RWPE2 (cell line): ENCODE measurements at regions not wholly inside any gene's neighbourhood (a gene's known extent, or its start where the extent isn't known, plus 50 kb on each side); places are given as distances from the start of the nearest gene placed in this dataset.

ENCODE experiments used
- ATAC-seq: fragments of 200-7000 bp; cut with Tn5 transposase; 3 replicates; pipeline ENCODE4 v1.9.1; 2021; ENCODE audit warnings: low read depth
- DNase-seq: peaks from one replicate; pipeline ENCODE4 v3.0.0-alpha.2; 2020; ENCODE audit warnings: low spot score
- H3K27ac ChIP-seq: fragments of 450-650 bp; 2 replicates; pipeline ENCODE4 v1.5.1; 2017; ENCODE audit warnings: mild to moderate bottlenecking; ENCODE audit not compliant: poor library complexity, severe bottlenecking
- H3K27me3 ChIP-seq: fragments of 250-450 bp; sonication (Bioruptor Pico); 2 replicates; pipeline ENCODE4 v1.5.1; 2021; ENCODE audit warnings: mild to moderate bottlenecking, moderate library complexity; ENCODE audit not compliant: insufficient read depth, poor library complexity, severe bottlenecking
- H3K36me3 ChIP-seq: fragments of 250-450 bp; sonication (Bioruptor Pico); 2 replicates; pipeline ENCODE4 v1.5.1; 2020; ENCODE audit warnings: low read depth, mild to moderate bottlenecking, moderate library complexity
- H3K4me1 ChIP-seq: fragments of 250-450 bp; sonication (Bioruptor Pico); 2 replicates; pipeline ENCODE4 v1.5.1; 2021; ENCODE audit warnings: mild to moderate bottlenecking, moderate library complexity; ENCODE audit not compliant: insufficient read depth, poor library complexity, severe bottlenecking
- H3K4me3 ChIP-seq: fragments of 250-450 bp; sonication (Bioruptor Pico); 2 replicates; pipeline ENCODE4 v1.5.1; 2021; ENCODE audit warnings: mild to moderate bottlenecking, moderate library complexity; ENCODE audit not compliant: severe bottlenecking
- H3K9me3 ChIP-seq: fragments of 250-450 bp; sonication (Bioruptor Pico); 2 replicates; pipeline ENCODE4 v1.5.1; 2021; ENCODE audit warnings: mild to moderate bottlenecking, moderate library complexity; ENCODE audit not compliant: severe bottlenecking
- TF ChIP-seq, protein P1 (sequence below): fragments of 450-650 bp; IDR thresholded peaks from one replicate; pipeline ENCODE4 v1.5.1; 2017; ENCODE audit warnings: mild to moderate bottlenecking, moderate library complexity; ENCODE audit not compliant: poor library complexity, severe bottlenecking

DNA sequence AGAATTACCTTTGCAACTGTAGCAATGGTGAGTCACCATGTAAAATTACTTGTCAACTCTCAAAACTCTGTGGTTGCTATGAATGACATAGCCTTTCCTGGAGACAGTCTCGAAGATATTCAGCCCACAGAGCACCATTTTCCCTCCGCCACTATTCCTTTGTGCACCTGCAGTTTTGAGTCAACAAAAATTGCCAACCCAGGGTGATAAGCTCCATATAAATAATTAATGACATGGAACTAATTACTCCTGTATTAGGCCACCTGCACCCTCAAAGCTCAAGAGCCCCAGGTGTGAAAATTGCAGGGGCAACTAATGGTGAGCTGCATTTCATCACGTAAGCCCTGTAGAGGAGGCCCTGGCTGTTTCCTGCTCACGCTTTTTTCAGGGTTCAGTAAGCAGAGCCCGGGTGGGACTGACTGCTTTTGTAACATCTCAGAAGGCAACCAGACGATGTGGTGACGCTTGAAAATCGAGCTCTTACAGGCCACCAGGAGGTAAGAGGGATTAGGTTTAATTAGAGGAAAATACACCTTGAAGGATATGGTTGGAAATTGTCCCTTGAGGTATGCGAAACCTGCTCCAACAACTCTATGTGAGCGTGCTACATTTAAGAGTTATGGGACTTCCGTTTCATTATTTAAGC lies 70.8 kb downstream of the BMP2 start:
- H3K27me3 ChIP-seq: no peaks in the 10 kb centered on the region
- ATAC-seq (peak; percentile 86), DNase-seq (no peak)

DNA sequence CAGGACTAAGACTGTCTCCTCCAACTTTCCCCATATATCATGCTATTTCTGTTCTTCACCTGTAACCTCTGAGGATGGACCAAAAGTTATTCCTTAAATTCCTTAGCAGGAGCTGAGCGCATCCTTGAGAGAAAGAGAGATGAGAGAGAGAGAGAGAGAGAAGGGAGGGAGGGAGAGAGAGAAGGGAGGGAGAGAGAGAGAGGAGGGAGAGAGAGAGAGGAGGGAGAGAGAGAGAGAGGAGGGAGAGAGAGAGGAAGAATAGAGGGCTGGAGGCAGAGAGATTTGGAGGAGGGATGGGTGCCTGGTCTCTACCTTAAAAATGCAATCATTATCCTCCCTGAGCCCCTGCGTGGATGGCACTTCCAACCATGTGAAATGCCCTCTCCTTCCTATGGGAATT lies 73.6 kb downstream of the BMP2 start:
- H3K36me3 ChIP-seq: no peaks in the 10 kb centered on the region
- no peaks in the 10 kb centered on the region for H3K9me3 ChIP-seq
- H3K4me1 ChIP-seq: no peaks in the 10 kb centered on the region
- no peaks in the 10 kb centered on the region for H3K27me3 ChIP-seq
- ATAC-seq: no peak
- H3K27ac ChIP-seq: no peak overlapping the region
- TF ChIP-seq, protein P1, sequence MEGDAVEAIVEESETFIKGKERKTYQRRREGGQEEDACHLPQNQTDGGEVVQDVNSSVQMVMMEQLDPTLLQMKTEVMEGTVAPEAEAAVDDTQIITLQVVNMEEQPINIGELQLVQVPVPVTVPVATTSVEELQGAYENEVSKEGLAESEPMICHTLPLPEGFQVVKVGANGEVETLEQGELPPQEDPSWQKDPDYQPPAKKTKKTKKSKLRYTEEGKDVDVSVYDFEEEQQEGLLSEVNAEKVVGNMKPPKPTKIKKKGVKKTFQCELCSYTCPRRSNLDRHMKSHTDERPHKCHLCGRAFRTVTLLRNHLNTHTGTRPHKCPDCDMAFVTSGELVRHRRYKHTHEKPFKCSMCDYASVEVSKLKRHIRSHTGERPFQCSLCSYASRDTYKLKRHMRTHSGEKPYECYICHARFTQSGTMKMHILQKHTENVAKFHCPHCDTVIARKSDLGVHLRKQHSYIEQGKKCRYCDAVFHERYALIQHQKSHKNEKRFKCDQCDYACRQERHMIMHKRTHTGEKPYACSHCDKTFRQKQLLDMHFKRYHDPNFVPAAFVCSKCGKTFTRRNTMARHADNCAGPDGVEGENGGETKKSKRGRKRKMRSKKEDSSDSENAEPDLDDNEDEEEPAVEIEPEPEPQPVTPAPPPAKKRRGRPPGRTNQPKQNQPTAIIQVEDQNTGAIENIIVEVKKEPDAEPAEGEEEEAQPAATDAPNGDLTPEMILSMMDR: no peak
- H3K4me3 ChIP-seq: no peak overlapping the region
- no peak for DNase-seq

More for the DNA sequence above, 70.8 kb downstream of the BMP2 start:
- no peak overlapping the region for H3K4me3 ChIP-seq
- no peaks in the 10 kb centered on the region for H3K4me1 ChIP-seq
- H3K9me3 ChIP-seq: no peaks in the 10 kb centered on the region
- TF ChIP-seq, protein P1: no peak
- no peaks in the 10 kb centered on the region for H3K36me3 ChIP-seq
- H3K27ac ChIP-seq: no peak overlapping the region

DNA sequence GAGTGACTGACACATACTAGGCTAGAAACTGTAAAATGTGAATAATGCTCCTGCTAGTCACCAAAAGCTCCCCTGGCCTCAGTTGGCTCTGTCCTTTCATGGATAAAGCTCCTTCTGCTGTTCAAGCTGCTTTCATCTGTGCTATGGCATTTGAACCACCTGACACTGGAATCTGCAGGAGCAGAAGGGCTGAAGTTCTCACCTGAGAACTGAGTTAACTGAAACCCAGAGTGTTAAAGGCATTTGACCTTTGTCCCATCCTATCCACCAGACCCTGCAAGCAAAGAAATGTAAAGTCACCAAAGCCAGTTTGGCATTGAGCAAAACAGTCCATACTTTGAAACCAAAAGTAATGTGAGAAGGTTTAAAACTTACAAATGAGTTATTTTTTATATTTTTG lies 77.7 kb downstream of the BMP2 start:
- H3K4me1 ChIP-seq: no peaks in the 10 kb centered on the region
- TF ChIP-seq, protein P1: no peak
- DNase-seq: no peak
- no peaks in the 10 kb centered on the region for H3K36me3 ChIP-seq
- no peak overlapping the region for H3K27ac ChIP-seq
- H3K4me3 ChIP-seq: no peak overlapping the region
- no peaks in the 10 kb centered on the region for H3K27me3 ChIP-seq
- no peak for ATAC-seq
- H3K9me3 ChIP-seq: no peaks in the 10 kb centered on the region

DNA sequence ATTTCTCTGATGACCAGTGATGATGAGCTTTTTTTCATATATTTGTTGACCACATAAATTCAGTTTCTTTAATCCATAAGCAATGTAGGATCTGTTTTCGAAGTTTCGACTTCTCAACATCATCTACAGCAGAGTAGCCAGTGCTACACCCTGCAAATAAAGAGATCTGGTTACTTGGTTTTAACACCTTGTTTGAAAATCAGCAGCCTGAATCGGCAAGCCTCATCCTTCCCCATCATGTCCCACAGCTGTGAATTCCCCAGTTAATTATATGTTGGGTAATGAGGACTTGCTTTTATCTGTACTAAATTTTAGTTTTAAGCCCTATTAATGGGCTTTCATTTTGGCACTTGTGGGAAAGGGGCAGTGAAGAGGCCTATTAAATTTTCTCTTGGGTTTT lies 80.6 kb downstream of the BMP2 start:
- no peaks in the 10 kb centered on the region for H3K4me1 ChIP-seq
- no peaks in the 10 kb centered on the region for H3K36me3 ChIP-seq
- H3K27ac ChIP-seq: no peak overlapping the region
- DNase-seq (no peak), ATAC-seq (no peak)
- no peaks in the 10 kb centered on the region for H3K27me3 ChIP-seq
- TF ChIP-seq, protein P1: no peak
- no peak overlapping the region for H3K4me3 ChIP-seq
- H3K9me3 ChIP-seq: no peaks in the 10 kb centered on the region

DNA sequence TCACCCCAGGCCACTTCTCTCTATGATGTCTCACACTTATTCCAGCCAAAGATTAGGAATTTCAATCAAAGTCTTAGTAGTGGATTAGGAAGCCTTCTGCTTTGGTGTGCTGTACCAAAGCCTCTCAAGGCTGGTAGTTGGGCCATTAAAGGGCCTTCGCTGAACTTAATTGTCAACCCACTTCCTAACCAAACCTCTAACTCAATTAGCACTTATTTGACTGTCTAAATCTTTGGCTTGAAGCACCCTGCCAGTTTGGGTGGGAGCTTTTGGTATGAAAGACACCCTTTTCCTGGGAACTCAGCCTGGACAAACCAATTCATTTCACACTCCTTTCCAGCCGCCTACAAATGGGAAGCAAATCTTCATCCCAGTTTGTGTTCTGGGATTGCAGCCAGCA lies 81.5 kb downstream of the BMP2 start:
- Histone ChIP-seq H3K27me3 (no peaks in the 10 kb centered on the region), H3K4me1 (no peaks in the 10 kb centered on the region), H3K27ac (no peak overlapping the region), H3K4me3 (no peak overlapping the region), H3K36me3 (no peaks in the 10 kb centered on the region), H3K9me3 (no peaks in the 10 kb centered on the region)
- ATAC-seq (no peak), DNase-seq (no peak)
- TF ChIP-seq, protein P1: no peak
